ENCODE measurements at regions not wholly inside any gene's neighbourhood (a gene's known extent, or its start where the extent isn't known, plus 50 kb on each side); places are given as distances from the start of the nearest gene placed in this dataset.
"Not testable (repeated sequence)": the region's sequence is repeated elsewhere in the genome, so short reads cannot be mapped to it uniquely, and the experiment has no call there.

DNA sequence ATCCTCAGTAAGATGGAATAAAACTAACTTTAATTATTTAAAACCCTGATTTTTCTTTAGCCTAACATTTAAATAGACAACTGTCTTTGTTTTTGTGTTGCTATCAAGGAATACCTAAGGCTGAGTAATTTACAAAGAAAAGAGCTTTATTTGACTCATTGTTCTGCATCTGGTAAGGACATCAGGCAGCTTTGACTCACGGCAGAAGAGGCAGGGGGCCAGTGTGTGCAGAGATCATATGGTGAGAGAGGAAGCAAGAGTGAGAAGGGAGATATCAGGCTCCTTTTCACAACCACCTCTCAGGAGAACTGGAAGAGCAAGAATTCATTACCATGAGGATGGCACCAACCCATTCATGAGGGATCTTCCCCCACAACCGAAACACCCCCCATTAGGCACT lies 64.6 kb upstream of the TFPI start:
- Histone ChIP-seq H3K4me1 (ENCODE audit: insufficient read depth, low read length) (no peaks in the 10 kb centered on the region), H3K9ac (ENCODE audit: low read length) (no peak overlapping the region), H3K4me3 (ENCODE audit: low read length) (no peak overlapping the region), H2AFZ (ENCODE audit: low read length) (no peak overlapping the region), H3K79me2 (ENCODE audit: low read length) (no peaks in the 10 kb centered on the region), H3K9me2 (replicated peaks; ENCODE audit: low read length) (no peaks in the 10 kb centered on the region), H3F3A (ENCODE audit: low read length, unreplicated experiment) (no peaks in the 10 kb centered on the region), H3K4me2 (ENCODE audit: low read length) (no peak overlapping the region), H3K27ac (ENCODE audit: low read length) (no peak overlapping the region), H4K20me1 (ENCODE audit: low read length) (no peaks in the 10 kb centered on the region), H3K36me3 (ENCODE audit: low read depth, low read length) (no peaks in the 10 kb centered on the region), H3K27me3 (ENCODE audit: low read length) (no peaks in the 10 kb centered on the region), H3K9me3 (ENCODE audit: low read length) (no peaks in the 10 kb centered on the region)
- CTCF ChIA-PET = no interaction called here
- DNase-seq (no peak), ATAC-seq (no peak)
- TF ChIP-seq, protein P1, sequence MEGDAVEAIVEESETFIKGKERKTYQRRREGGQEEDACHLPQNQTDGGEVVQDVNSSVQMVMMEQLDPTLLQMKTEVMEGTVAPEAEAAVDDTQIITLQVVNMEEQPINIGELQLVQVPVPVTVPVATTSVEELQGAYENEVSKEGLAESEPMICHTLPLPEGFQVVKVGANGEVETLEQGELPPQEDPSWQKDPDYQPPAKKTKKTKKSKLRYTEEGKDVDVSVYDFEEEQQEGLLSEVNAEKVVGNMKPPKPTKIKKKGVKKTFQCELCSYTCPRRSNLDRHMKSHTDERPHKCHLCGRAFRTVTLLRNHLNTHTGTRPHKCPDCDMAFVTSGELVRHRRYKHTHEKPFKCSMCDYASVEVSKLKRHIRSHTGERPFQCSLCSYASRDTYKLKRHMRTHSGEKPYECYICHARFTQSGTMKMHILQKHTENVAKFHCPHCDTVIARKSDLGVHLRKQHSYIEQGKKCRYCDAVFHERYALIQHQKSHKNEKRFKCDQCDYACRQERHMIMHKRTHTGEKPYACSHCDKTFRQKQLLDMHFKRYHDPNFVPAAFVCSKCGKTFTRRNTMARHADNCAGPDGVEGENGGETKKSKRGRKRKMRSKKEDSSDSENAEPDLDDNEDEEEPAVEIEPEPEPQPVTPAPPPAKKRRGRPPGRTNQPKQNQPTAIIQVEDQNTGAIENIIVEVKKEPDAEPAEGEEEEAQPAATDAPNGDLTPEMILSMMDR (conservative IDR thresholded peaks at IDR 0.05; ENCODE audit: low read depth, low read length) = no peak
- TF ChIP-seq EZH2 (IDR thresholded peaks at IDR 0.05; ENCODE audit: low read length, unreplicated experiment) (no peak), EZH2phosphoT487 (IDR thresholded peaks at IDR 0.05; ENCODE audit: borderline replicate concordance, low read length) (no peak)
- intact Hi-C loops (cut with micrococcal nuclease) = no loop called here
- BruUV-seq (replicated peaks) = no TSS peak
- POLR2A ChIA-PET (ENCODE audit: unreplicated experiment) = no interaction called here

DNA sequence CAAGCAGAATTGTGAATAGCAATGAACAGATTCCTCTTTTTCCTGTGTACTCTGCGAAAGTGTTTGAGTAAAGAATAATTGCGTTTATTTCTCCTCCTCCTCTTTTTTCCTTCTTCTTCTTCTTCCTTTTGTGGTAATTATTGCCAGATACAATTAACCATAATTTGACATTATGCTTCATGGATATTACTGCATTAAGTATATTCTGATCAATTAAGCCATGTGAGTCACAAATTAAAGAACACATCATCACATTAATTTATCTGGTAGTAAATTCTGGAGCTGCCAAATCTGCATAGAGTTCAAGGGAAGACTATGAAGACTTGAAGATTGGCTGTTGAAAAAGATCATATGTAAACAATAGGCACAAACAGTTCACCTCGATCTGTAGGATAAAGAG lies 72.9 kb upstream of the TFPI start:
- no peaks in the 10 kb centered on the region for H3K4me1 ChIP-seq (ENCODE audit: insufficient read depth, low read length)
- H3K36me3 ChIP-seq (ENCODE audit: low read depth, low read length) = no peaks in the 10 kb centered on the region
- no peaks in the 10 kb centered on the region for H3K79me2 ChIP-seq (ENCODE audit: low read length)
- H3F3A ChIP-seq (ENCODE audit: low read length, unreplicated experiment) = no peaks in the 10 kb centered on the region
- no peaks in the 10 kb centered on the region for H3K27me3 ChIP-seq (ENCODE audit: low read length)
- no peak overlapping the region for H2AFZ ChIP-seq (ENCODE audit: low read length)
- ATAC-seq = no peak
- DNase-seq = no peak
- intact Hi-C loops (cut with micrococcal nuclease) = no loop called here
- H3K9me3 ChIP-seq (ENCODE audit: low read length) = no peaks in the 10 kb centered on the region
- no TSS peak for BruUV-seq (replicated peaks)
- ChIA-PET POLR2A (ENCODE audit: unreplicated experiment) (no interaction called here), CTCF (no interaction called here)
- no peaks in the 10 kb centered on the region for H4K20me1 ChIP-seq (ENCODE audit: low read length)
- no peak overlapping the region for H3K4me3 ChIP-seq (ENCODE audit: low read length)
- H3K4me2 ChIP-seq (ENCODE audit: low read length) = no peak overlapping the region
- no peaks in the 10 kb centered on the region for H3K9me2 ChIP-seq (replicated peaks; ENCODE audit: low read length)
- TF ChIP-seq EZH2 (IDR thresholded peaks at IDR 0.05; ENCODE audit: low read length, unreplicated experiment) = no peak
- TF ChIP-seq EZH2phosphoT487 (IDR thresholded peaks at IDR 0.05; ENCODE audit: borderline replicate concordance, low read length) = no peak
- TF ChIP-seq, protein P1 (conservative IDR thresholded peaks at IDR 0.05; ENCODE audit: low read depth, low read length) = no peak
- H3K9ac ChIP-seq (ENCODE audit: low read length) = no peak overlapping the region
- no peak overlapping the region for H3K27ac ChIP-seq (ENCODE audit: low read length)

GRCh38 chr2:187636731-187637391 lies 82.6 kb upstream of the TFPI start:
- ATAC-seq; H3K4me3 ChIP-seq (ENCODE audit: low read length); H3K36me3 ChIP-seq (ENCODE audit: low read depth, low read length); H2AFZ ChIP-seq (ENCODE audit: low read length); DNase-seq; POLR2A ChIA-PET (ENCODE audit: unreplicated experiment); H3K9ac ChIP-seq (ENCODE audit: low read length); H3K9me2 ChIP-seq (replicated peaks; ENCODE audit: low read length); H3F3A ChIP-seq (ENCODE audit: low read length, unreplicated experiment); H3K27ac ChIP-seq (ENCODE audit: low read length); H3K4me2 ChIP-seq (ENCODE audit: low read length); H3K4me1 ChIP-seq (ENCODE audit: insufficient read depth, low read length); H3K27me3 ChIP-seq (ENCODE audit: low read length); H4K20me1 ChIP-seq (ENCODE audit: low read length); intact Hi-C loops (cut with micrococcal nuclease); CTCF ChIA-PET; H3K79me2 ChIP-seq (ENCODE audit: low read length); BruUV-seq (replicated peaks); H3K9me3 ChIP-seq (ENCODE audit: low read length): not testable (repeated sequence)

DNA sequence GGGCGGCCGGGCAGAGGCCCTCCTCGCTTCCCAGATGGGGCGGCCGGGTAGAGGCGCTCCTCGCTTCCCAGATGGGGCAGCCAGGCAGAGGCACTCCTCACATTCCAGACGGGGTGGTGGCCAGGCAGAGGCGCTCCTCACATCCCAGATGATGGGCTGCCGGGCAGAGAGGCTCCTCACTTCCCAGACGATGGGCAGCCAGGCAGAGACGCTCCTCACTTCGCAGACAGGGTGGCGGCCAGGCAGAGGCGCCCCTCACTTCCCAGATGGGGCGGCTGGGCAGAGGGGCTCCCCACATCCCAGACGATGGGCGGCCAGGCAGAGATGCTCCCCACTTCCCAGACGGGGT lies 83.1 kb upstream of the TFPI start:
- H3K4me1 ChIP-seq (ENCODE audit: insufficient read depth, low read length); H3K4me2 ChIP-seq (ENCODE audit: low read length); CTCF ChIA-PET; H3K4me3 ChIP-seq (ENCODE audit: low read length); H3K9ac ChIP-seq (ENCODE audit: low read length); ATAC-seq; H3K9me2 ChIP-seq (replicated peaks; ENCODE audit: low read length); BruUV-seq (replicated peaks); H3K27me3 ChIP-seq (ENCODE audit: low read length); DNase-seq; H2AFZ ChIP-seq (ENCODE audit: low read length); H3K27ac ChIP-seq (ENCODE audit: low read length); H3K79me2 ChIP-seq (ENCODE audit: low read length); intact Hi-C loops (cut with micrococcal nuclease); H4K20me1 ChIP-seq (ENCODE audit: low read length); H3K36me3 ChIP-seq (ENCODE audit: low read depth, low read length); H3F3A ChIP-seq (ENCODE audit: low read length, unreplicated experiment); H3K9me3 ChIP-seq (ENCODE audit: low read length); POLR2A ChIA-PET (ENCODE audit: unreplicated experiment): not testable (repeated sequence)

DNA sequence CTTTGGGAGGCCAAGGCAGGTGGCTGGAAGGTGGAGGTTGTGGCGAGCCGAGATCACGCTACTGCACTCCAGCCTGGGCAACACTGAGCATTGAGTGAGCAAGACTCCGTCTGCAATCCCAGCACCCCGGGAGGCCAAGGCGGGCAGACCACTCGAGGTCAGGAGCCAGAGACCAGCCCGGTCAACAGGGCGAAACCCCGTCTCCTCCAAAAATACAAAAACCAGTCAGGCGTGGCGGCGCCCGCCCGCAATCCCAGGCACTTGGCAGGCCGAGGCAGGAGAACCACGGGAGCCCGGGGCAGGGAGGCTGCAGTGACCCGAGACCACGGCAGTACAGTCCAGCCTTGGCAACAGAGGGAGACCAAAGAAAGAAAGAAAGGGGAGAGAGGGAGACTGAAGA lies 83.5 kb upstream of the TFPI start:
- H3F3A ChIP-seq (ENCODE audit: low read length, unreplicated experiment); H3K4me2 ChIP-seq (ENCODE audit: low read length); H2AFZ ChIP-seq (ENCODE audit: low read length); BruUV-seq (replicated peaks); CTCF ChIA-PET; H3K4me1 ChIP-seq (ENCODE audit: insufficient read depth, low read length); H3K9me2 ChIP-seq (replicated peaks; ENCODE audit: low read length); H3K9ac ChIP-seq (ENCODE audit: low read length); POLR2A ChIA-PET (ENCODE audit: unreplicated experiment); H3K4me3 ChIP-seq (ENCODE audit: low read length); H3K27me3 ChIP-seq (ENCODE audit: low read length); H4K20me1 ChIP-seq (ENCODE audit: low read length); H3K27ac ChIP-seq (ENCODE audit: low read length); H3K79me2 ChIP-seq (ENCODE audit: low read length); intact Hi-C loops (cut with micrococcal nuclease); DNase-seq; H3K9me3 ChIP-seq (ENCODE audit: low read length); H3K36me3 ChIP-seq (ENCODE audit: low read depth, low read length); ATAC-seq: not testable (repeated sequence)

Data from PC-3 (cell line).